MCF 10A (cell line): ENCODE measurements at regions not wholly inside any gene's neighbourhood (a gene's known extent, or its start where the extent isn't known, plus 50 kb on each side); places are given as distances from the start of the nearest gene placed in this dataset.

Experiments used
- BruUV-seq: library from RNA; stranded (reverse); fragments of 400-500 nt; replicated peaks from 2 replicates; lab custom pipeline; 2021; lab: Mats Ljungman, UMichigan
- CTCF ChIA-PET: fragments of 300-600 bp; sonication (Branson Sonifier 250); formaldehyde crosslinking; extraction: SDS; loops from one replicate; lab custom pipeline; 2021; ENCODE audit warnings: antibody characterized with exemption, inconsistent platforms; lab: Yijun Ruan, JAX
- POLR2A ChIA-PET: fragments of 300-600, 350-650 bp; sonication (Branson Sonifier 250); formaldehyde crosslinking; extraction: SDS; loops from one replicate; lab custom pipeline; 2020; ENCODE audit warnings: antibody characterized with exemption, inconsistent platforms; lab: Yijun Ruan, JAX
- DNase-seq: peaks from one replicate; pipeline ENCODE4 v3.0.0-alpha.2; 2018; ENCODE audit not compliant: unreplicated experiment
- H3K27ac Mint-ChIP-seq: one replicate; pipeline ENCODE4 v1.8.0; 2022; ENCODE audit warnings: mild to moderate bottlenecking, low read depth, mixed read lengths; ENCODE audit not compliant: unreplicated experiment
- H3K27me3 Mint-ChIP-seq: one replicate; pipeline ENCODE4 v1.8.0; 2022; ENCODE audit warnings: mixed read lengths; ENCODE audit not compliant: insufficient read depth, unreplicated experiment
- H3K36me3 Mint-ChIP-seq: one replicate; pipeline ENCODE4 v1.8.0; 2022; ENCODE audit warnings: mild to moderate bottlenecking, moderate library complexity, mixed read lengths; ENCODE audit not compliant: insufficient read depth, unreplicated experiment
- H3K4me1 Mint-ChIP-seq: one replicate; pipeline ENCODE4 v1.8.0; 2022; ENCODE audit warnings: mixed read lengths; ENCODE audit not compliant: insufficient read depth, unreplicated experiment
- H3K4me3 Mint-ChIP-seq: one replicate; pipeline ENCODE4 v1.8.0; 2022; ENCODE audit warnings: mild to moderate bottlenecking, moderate library complexity, mixed read lengths; ENCODE audit not compliant: unreplicated experiment
- H3K9me3 Mint-ChIP-seq: one replicate; pipeline ENCODE4 v1.8.0; 2022; ENCODE audit warnings: mixed read lengths; ENCODE audit not compliant: unreplicated experiment
- intact Hi-C: fragments of 100-400 bp; cut with micrococcal nuclease; formaldehyde crosslinking; loops from 2 replicates; pipeline ENCODE4 v1.14.1; 2022
- TF ChIP-seq, protein P1 (sequence below): fragments of 200-600 bp; IDR thresholded peaks from one replicate; pipeline ENCODE4 v1.8.0; 2022; ENCODE audit warnings: antibody characterized with exemption, mild to moderate bottlenecking; ENCODE audit not compliant: unreplicated experiment

- intact Hi-C loops: no loop called here
- ChIA-PET POLR2A (no interaction called here), CTCF (no interaction called here)
- no peak for DNase-seq
- Mint-ChIP-seq H3K27ac (no peak overlapping the region), H3K4me3 (no peak overlapping the region), H3K9me3 (no peaks in the 10 kb centered on the region), H3K4me1 (no peaks in the 10 kb centered on the region), H3K36me3 (no peaks in the 10 kb centered on the region), H3K27me3 (no peaks in the 10 kb centered on the region)
- TF ChIP-seq, protein P1, sequence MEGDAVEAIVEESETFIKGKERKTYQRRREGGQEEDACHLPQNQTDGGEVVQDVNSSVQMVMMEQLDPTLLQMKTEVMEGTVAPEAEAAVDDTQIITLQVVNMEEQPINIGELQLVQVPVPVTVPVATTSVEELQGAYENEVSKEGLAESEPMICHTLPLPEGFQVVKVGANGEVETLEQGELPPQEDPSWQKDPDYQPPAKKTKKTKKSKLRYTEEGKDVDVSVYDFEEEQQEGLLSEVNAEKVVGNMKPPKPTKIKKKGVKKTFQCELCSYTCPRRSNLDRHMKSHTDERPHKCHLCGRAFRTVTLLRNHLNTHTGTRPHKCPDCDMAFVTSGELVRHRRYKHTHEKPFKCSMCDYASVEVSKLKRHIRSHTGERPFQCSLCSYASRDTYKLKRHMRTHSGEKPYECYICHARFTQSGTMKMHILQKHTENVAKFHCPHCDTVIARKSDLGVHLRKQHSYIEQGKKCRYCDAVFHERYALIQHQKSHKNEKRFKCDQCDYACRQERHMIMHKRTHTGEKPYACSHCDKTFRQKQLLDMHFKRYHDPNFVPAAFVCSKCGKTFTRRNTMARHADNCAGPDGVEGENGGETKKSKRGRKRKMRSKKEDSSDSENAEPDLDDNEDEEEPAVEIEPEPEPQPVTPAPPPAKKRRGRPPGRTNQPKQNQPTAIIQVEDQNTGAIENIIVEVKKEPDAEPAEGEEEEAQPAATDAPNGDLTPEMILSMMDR: no peak
- no TSS peak for BruUV-seq
Measured at GRCh38 chr21:26684889-26685288, 111.8 kb upstream of the CYYR1 start.

DNA sequence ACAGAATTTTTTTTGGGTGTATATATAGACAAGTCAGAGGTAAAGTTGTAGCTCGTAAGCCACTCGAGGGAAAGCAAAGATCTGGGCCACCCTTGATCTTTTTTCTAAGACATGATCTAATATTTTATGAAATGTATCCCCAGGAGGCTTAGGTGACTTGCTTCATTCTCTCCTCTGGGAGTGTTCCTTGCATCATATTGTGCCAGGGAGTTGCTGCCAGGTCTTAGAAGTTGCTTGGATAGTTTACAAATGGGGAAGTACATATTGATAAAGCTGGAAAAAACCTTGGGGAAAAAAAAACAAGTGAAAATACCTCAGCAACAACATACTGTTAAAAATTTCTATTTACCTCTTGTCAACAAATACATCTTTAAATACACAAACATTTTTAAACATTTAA is 110.9 kb upstream of the CYYR1 start:
- BruUV-seq: no TSS peak
- Mint-ChIP-seq H3K36me3 (no peaks in the 10 kb centered on the region), H3K27me3 (no peaks in the 10 kb centered on the region), H3K9me3 (no peaks in the 10 kb centered on the region), H3K4me1 (no peaks in the 10 kb centered on the region), H3K4me3 (no peak overlapping the region), H3K27ac (no peak overlapping the region)
- POLR2A ChIA-PET: no interaction called here
- intact Hi-C loops: no loop called here
- TF ChIP-seq, protein P1: no peak
- DNase-seq: peak; percentile 2
- CTCF ChIA-PET: no interaction called here

DNA sequence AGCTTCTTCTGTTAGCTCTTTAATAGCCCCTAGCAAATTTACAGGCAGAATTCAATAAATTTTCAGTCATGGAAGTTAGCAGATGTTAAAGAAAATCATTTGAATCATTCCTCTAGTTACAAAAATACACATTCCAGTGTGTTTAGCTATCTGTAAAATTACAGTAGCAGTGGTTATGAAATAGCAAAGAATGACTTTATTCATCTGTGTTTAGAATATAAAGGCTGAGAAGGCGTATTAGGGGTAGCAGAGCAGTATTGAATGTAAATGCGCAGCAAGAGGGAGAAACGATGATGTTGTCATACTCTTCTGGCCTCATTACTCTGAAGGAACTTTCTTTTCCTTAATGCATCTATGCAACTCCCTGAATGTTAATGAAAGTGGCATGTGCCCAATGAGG is 106.2 kb upstream of the CYYR1 start:
- Mint-ChIP-seq H3K27ac (no peak overlapping the region), H3K27me3 (no peaks in the 10 kb centered on the region), H3K36me3 (no peaks in the 10 kb centered on the region), H3K9me3 (no peaks in the 10 kb centered on the region), H3K4me3 (no peak overlapping the region), H3K4me1 (no peaks in the 10 kb centered on the region)
- CTCF ChIA-PET: interaction anchor here (0.6 kb wide), 1 partner anchor 55 kb away, joined by 3 read pairs; no protein-coding TSS in a partner anchor
- POLR2A ChIA-PET: interaction anchor here (0.7 kb wide), 1 partner anchor 928 kb away, joined by 3 read pairs; no protein-coding TSS in a partner anchor
- TF ChIP-seq, protein P1: no peak
- no TSS peak for BruUV-seq
- intact Hi-C loops: no loop called here
- no peak for DNase-seq

DNA sequence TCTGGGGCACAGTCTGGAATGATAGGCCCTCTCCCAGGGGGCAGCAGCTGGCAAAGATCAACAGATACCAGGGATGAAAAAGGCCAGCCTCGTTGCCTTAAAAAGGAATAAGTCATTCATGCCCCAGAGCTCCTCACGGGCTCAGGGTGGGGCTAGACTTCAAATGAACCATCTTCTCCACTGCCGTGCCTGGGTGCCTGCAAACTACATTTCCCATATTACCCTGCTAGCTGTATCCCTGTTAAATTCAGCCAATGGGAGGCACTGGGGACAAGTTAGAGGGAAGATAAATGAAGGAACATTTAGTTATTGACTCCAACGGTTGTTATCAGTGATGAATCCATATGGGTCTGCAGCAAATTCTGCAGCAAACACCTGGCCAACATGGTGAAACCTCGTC is 101.2 kb upstream of the CYYR1 start:
- no peak for DNase-seq
- POLR2A ChIA-PET: interaction anchor here (0.7 kb wide), 1 partner anchor 74 kb away, joined by 3 read pairs; no protein-coding TSS in a partner anchor
- Mint-ChIP-seq H3K36me3 (no peaks in the 10 kb centered on the region), H3K4me3 (no peak overlapping the region), H3K4me1 (no peaks in the 10 kb centered on the region), H3K9me3 (no peaks in the 10 kb centered on the region), H3K27me3 (no peaks in the 10 kb centered on the region), H3K27ac (no peak overlapping the region)
- no TSS peak for BruUV-seq
- CTCF ChIA-PET: no interaction called here
- TF ChIP-seq, protein P1: no peak
- intact Hi-C loops: no loop called here
